Esophagus muscularis mucosa (tissue), 4 donors: ENCODE measurements at regions not wholly inside any gene's neighbourhood (a gene's known extent, or its start where the extent isn't known, plus 50 kb on each side); places are given as distances from the start of the nearest gene placed in this dataset.

ENCODE experiments used
- DNase-seq: peaks from one replicate; pipeline ENCODE4 v3.0.0-alpha.2; 2017; ENCODE audit errors: extremely low spot score
- H3K27ac ChIP-seq, 4 donors: fragments of 200-600 bp; sonication (generic); replicated peaks in 1 of 4; 1 replicate in 3 of 4; 2 replicates in 1 of 4; pipeline ENCODE4 v1.5.1; 2016 to 2019; ENCODE audit warnings: mild to moderate bottlenecking in 1 of 4
- H3K27me3 ChIP-seq, 4 donors: fragments of 200-600 bp; sonication (generic); one replicate each; pipeline versions ENCODE4 v1.5.1 to v1.6.0; 2016 to 2019
- H3K36me3 ChIP-seq, 4 donors: fragments of 200-600 bp; sonication (generic); one replicate each; pipeline ENCODE4 v1.5.1; 2016 to 2019
- H3K4me1 ChIP-seq, 4 donors: fragments of 200-600 bp; sonication (generic); one replicate each; pipeline ENCODE4 v1.5.1; 2016 to 2019
- H3K4me3 ChIP-seq, 4 donors: fragments of 200-600 bp; sonication (generic); 1 replicate in 2 of 4; 2 replicates in 2 of 4; pipeline ENCODE4 v1.5.1; 2016 to 2019; ENCODE audit warnings: mild to moderate bottlenecking in 4 of 4, moderate library complexity in 1 of 4
- H3K9me3 ChIP-seq, 4 donors: fragments of 200-600 bp; sonication (generic); 1 replicate in 3 of 4; 2 replicates in 1 of 4; pipeline ENCODE4 v1.5.1; 2016 to 2019
- EP300 ChIP-seq: sonication (generic); formaldehyde crosslinking; IDR thresholded peaks from one replicate; pipeline ENCODE4 v1.6.1; 2017; ENCODE audit warnings: antibody characterized with exemption
- POLR2A ChIP-seq: fragments of 450-650 bp; IDR thresholded peaks from one replicate; pipeline ENCODE4 v1.6.1; 2017; ENCODE audit warnings: antibody characterized with exemption, moderate library complexity, mild to moderate bottlenecking, low read depth
- POLR2AphosphoS5 ChIP-seq, 2 donors: sonication (generic); formaldehyde crosslinking; IDR thresholded peaks; one replicate each; pipeline ENCODE4 v1.6.1; 2017; ENCODE audit warnings: antibody characterized with exemption in 2 of 2
- WGBS: methylation state at CpG from one replicate; pipeline ENCODE4 v1.1.5; 2018; 5-methylcytosine and 5-hydroxymethylcytosine counted together
- intact Hi-C: fragments of 100-400 bp; cut with DNase I; formaldehyde crosslinking; loops from one replicate; pipeline ENCODE4 v1.15.1; 2023
- TF ChIP-seq, protein P1 (sequence below), 3 experiments: fragments of 200-600 bp in 2 of 3; fragments of 450-650 bp in 1 of 3; sonication (generic) in 2 of 3; IDR thresholded peaks; one replicate each; pipeline ENCODE4 v1.5.1; 2017 to 2019; ENCODE audit warnings: antibody characterized with exemption in 3 of 3, mild to moderate bottlenecking in 2 of 3, moderate library complexity in 1 of 3

DNA sequence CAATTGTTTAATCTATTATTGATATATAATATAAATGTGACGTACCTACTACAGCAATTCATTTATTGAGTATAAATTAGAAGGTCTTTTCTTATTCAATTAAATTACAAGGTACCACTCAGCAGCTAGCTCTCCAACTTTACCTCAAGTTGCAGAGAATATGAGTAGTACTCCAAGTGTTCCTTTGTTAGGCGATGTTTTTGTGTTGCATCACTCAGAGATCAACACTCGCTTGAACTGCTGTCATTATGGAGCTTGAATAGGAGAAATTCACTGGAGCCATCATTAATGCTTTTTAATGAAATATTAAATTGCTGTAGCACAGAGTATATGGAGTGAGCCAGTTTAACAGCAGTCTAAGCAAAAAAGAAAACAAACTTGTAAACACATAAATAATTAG is 320.0 kb downstream of the FSIP2 start:
- TF ChIP-seq EP300 = no peak
- TF ChIP-seq POLR2A = no peak
- TF ChIP-seq, protein P1, sequence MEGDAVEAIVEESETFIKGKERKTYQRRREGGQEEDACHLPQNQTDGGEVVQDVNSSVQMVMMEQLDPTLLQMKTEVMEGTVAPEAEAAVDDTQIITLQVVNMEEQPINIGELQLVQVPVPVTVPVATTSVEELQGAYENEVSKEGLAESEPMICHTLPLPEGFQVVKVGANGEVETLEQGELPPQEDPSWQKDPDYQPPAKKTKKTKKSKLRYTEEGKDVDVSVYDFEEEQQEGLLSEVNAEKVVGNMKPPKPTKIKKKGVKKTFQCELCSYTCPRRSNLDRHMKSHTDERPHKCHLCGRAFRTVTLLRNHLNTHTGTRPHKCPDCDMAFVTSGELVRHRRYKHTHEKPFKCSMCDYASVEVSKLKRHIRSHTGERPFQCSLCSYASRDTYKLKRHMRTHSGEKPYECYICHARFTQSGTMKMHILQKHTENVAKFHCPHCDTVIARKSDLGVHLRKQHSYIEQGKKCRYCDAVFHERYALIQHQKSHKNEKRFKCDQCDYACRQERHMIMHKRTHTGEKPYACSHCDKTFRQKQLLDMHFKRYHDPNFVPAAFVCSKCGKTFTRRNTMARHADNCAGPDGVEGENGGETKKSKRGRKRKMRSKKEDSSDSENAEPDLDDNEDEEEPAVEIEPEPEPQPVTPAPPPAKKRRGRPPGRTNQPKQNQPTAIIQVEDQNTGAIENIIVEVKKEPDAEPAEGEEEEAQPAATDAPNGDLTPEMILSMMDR (IDR thresholded peaks at IDR 0.05) = no peak
- TF ChIP-seq POLR2AphosphoS5 (IDR thresholded peaks at IDR 0.05) = no peak
- DNase-seq = no peak
- H3K9me3 ChIP-seq = no peaks in the 10 kb centered on the region
- no peak overlapping the region for H3K4me3 ChIP-seq
- 92% methylated on average over 3 of the region's 3 CpGs for WGBS
- no peaks in the 10 kb centered on the region for H3K36me3 ChIP-seq
- intact Hi-C loops = no loop called here
- no peak overlapping the region for H3K27ac ChIP-seq
- H3K27me3 ChIP-seq = no peaks in the 10 kb centered on the region
- H3K4me1 ChIP-seq = peaks cover 5 to 12% (median 8%) of the 10 kb centered on the region in 4 donors

DNA sequence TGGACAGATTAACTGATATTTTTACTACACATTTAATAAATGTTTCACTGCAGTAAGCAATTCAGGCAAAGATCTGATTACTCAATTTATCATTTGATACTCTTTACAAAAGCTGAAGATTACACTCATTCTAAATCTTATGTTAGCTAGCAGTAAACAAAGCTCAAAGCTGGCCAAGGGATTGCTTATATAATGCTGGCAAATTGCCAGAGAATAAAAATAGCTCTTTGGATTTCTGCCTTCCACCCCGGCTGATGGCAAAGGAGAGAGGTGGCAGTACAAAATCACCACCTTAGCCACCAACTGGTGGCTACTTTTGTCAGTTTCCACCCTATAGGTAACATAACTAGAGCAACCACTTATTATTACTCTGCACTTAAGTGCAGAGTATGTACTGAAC is 320.5 kb downstream of the FSIP2 start:
- intact Hi-C loops = no loop called here
- no peaks in the 10 kb centered on the region for H3K27me3 ChIP-seq
- WGBS = 20% methylated on average over 1 of the region's 1 CpG
- H3K36me3 ChIP-seq = no peaks in the 10 kb centered on the region
- H3K9me3 ChIP-seq = no peaks in the 10 kb centered on the region
- no peak for DNase-seq
- H3K27ac ChIP-seq = no peak overlapping the region
- no peak overlapping the region for H3K4me3 ChIP-seq
- H3K4me1 ChIP-seq = peaks cover 5 to 12% (median 8%) of the 10 kb centered on the region in 4 donors
- no peak for TF ChIP-seq POLR2AphosphoS5 (IDR thresholded peaks at IDR 0.05)

DNA sequence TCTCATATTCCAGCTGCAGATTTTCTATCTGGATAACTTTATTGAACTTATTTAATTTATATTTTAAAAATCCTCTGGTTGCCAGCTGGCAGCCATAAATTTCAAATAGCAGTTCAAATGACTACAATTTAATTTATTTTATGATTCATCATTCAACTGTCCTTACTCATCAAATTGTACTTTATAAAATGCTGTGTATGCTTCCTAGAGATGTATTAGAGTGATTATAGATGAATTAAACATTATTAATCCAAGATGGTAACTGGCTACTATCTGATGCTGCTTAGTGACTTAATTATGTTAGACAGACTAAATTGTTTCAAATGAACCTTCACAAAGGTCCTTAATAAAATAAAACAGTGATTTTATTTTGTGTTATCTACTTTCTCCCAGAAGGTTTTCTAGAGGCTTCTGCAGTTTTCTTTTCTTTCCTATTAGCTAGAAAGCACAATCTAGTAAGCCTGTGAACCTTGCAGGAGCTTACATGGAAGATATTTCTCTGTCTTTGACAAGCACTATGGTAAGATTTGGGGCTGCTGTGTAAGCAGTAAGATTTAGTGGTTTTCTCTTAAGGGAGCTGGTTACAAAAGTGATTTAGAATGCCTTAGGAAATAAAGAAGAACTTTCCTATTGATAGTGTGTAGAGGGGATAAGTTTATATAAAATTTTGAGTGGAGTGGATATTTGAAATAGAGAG is 322.3 kb downstream of the FSIP2 start:
- no peak for DNase-seq
- Histone ChIP-seq H3K9me3 (no peaks in the 10 kb centered on the region), H3K4me3 (no peak overlapping the region), H3K36me3 (no peaks in the 10 kb centered on the region), H3K27ac (no peak overlapping the region), H3K4me1 (peaks cover 5 to 12% (median 8%) of the 10 kb centered on the region in 4 donors), H3K27me3 (no peaks in the 10 kb centered on the region)
- intact Hi-C loops = no loop called here
- no peak for TF ChIP-seq POLR2AphosphoS5 (IDR thresholded peaks at IDR 0.05)
- TF ChIP-seq POLR2A = no peak
- TF ChIP-seq EP300 = no peak
- TF ChIP-seq, protein P1 (IDR thresholded peaks at IDR 0.05) = no peak

DNA sequence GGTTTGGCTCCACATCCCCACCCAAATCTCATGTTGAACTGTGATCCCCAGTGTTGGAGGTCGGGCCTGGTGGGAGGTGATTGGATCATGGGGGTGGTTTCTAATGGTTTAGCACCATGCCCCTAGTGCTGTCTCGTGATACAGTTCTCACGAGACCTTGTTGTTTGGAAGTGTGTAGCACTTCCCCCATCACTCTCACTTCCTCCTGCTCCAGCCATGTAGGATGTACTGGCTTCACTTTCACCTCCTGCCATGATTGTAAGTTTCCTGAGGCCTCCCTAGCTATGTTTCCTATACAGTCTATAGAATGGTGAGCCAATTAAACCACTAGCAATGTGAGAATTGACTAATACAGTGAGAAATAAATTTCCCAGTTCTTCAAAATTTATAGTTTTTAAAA is 325.9 kb downstream of the FSIP2 start:
- 64% methylated on average over 2 of the region's 3 CpGs for WGBS
- no peaks in the 10 kb centered on the region for H3K9me3 ChIP-seq
- intact Hi-C loops = no loop called here
- TF ChIP-seq POLR2A = no peak
- no peak for TF ChIP-seq EP300
- TF ChIP-seq POLR2AphosphoS5 (IDR thresholded peaks at IDR 0.05) = no peak
- TF ChIP-seq, protein P1 (IDR thresholded peaks at IDR 0.05) = no peak
- H3K4me1 ChIP-seq = peaks cover 0 to 6% (median 2%) of the 10 kb centered on the region in 4 donors
- no peaks in the 10 kb centered on the region for H3K27me3 ChIP-seq
- H3K27ac ChIP-seq = no peak overlapping the region
- DNase-seq = no peak
- H3K36me3 ChIP-seq = no peaks in the 10 kb centered on the region
- H3K4me3 ChIP-seq = no peak overlapping the region

DNA sequence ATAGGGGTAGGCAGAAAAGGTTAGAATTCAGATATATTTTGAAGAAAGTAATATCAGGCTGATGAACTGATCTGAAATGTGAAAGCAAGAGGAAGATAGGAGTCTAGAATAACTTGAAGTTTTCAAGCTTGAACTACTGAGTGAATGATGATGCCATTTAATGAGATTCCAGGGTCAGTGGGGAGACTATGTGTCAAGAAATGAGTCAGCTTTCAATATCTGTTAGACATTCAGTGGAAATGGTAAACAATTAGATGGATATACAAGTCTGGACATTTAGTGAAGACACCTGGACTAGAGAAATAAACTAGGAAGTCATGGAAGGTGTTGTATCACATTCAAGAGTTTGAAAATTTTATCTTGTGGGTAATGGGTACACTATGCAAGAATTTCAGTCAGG is 326.9 kb downstream of the FSIP2 start:
- DNase-seq = no peak
- Histone ChIP-seq H3K9me3 (no peaks in the 10 kb centered on the region), H3K27ac (no peak overlapping the region), H3K4me3 (no peak overlapping the region), H3K36me3 (no peaks in the 10 kb centered on the region), H3K27me3 (no peaks in the 10 kb centered on the region), H3K4me1 (peaks cover 0 to 6% (median 2%) of the 10 kb centered on the region in 4 donors)
- TF ChIP-seq POLR2AphosphoS5 (IDR thresholded peaks at IDR 0.05) = no peak
- TF ChIP-seq, protein P1 (IDR thresholded peaks at IDR 0.05) = no peak
- no peak for TF ChIP-seq EP300
- no peak for TF ChIP-seq POLR2A
- intact Hi-C loops = no loop called here
